SJCRH30 (cell line): ENCODE measurements at regions not wholly inside any gene's neighbourhood (a gene's known extent, or its start where the extent isn't known, plus 50 kb on each side); places are given as distances from the start of the nearest gene placed in this dataset.
"Not testable (repeated sequence)": the region's sequence is repeated elsewhere in the genome, so short reads cannot be mapped to it uniquely, and the experiment has no call there.

Source experiments
- DNase-seq, 2 experiments: peaks; one replicate each; pipeline ENCODE4 v3.0.0-alpha.2; 2015 to 2020
- H3K27ac ChIP-seq: fragments of 250-450 bp; sonication (Bioruptor Pico); 2 replicates; pipeline ENCODE4 v1.5.1; 2020; ENCODE audit warnings: mild to moderate bottlenecking, moderate library complexity
- H3K27me3 ChIP-seq: fragments of 250-450 bp; sonication (Bioruptor Pico); 2 replicates; pipeline ENCODE4 v1.5.1; 2020; ENCODE audit warnings: mild to moderate bottlenecking, moderate library complexity
- H3K36me3 ChIP-seq: fragments of 250-450 bp; sonication (Bioruptor Pico); 2 replicates; pipeline ENCODE4 v1.5.1; 2020; ENCODE audit warnings: mild to moderate bottlenecking, moderate library complexity
- H3K4me1 ChIP-seq: fragments of 250-450 bp; sonication (Bioruptor Pico); 2 replicates; pipeline ENCODE4 v1.5.1; 2020; ENCODE audit warnings: mild to moderate bottlenecking, moderate library complexity
- H3K4me3 ChIP-seq: fragments of 250-450 bp; sonication (Bioruptor Pico); 2 replicates; pipeline ENCODE4 v1.5.1; 2020; ENCODE audit warnings: mild to moderate bottlenecking, moderate library complexity
- H3K9me3 ChIP-seq: fragments of 250-450 bp; sonication (Bioruptor Pico); replicated peaks from 2 replicates; pipeline ENCODE4 v1.5.1; 2020; ENCODE audit warnings: mild to moderate bottlenecking, moderate library complexity

DNA sequence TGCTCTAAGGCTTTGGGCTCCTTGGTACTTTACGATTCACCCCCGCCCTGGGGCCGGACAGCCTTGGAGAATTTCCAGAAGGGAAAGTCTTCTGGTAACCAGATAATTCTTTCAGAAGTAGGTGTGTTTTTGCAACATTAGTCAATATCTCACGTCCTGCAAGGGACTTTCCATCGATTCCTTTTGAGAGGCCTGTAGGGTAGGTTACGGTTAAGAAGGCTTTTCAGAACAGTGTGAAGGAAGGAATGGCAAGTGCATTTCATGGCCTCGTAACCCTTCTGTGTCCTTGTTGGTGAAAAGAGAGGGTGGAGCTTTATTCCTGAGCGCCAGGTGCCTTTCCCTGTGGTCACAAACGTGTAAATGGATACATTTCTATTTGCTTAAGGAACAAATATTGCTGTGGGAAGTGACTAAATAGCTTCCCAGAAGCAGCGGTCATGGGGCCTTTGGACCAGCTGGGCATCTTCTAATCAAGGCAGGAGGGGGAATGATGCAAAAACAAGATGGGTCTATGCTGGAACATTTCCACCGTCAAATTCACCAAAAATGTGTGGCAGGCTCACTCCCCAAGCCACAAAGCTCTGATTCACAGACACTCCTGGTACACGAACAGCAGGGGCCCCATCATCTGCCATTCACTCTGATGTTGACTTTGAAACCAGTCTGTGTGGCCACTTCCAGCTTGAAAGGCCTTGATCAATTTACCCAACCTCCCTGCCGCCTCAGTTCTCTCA is 99.2 kb downstream of the ANKRD10 start:
- no peaks in the 10 kb centered on the region for H3K36me3 ChIP-seq
- no peak for DNase-seq
- 0 out of 2 replicates have a peak, but pooled peaks cover 2% of the 10 kb centered on the region for H3K4me1 ChIP-seq
- no peak overlapping the region for H3K27ac ChIP-seq
- H3K27me3 ChIP-seq, result 0 out of 2 replicates have a peak, but pooled peaks cover 4% of the 10 kb centered on the region
- no peaks in the 10 kb centered on the region for H3K9me3 ChIP-seq
- no peak overlapping the region for H3K4me3 ChIP-seq

DNA sequence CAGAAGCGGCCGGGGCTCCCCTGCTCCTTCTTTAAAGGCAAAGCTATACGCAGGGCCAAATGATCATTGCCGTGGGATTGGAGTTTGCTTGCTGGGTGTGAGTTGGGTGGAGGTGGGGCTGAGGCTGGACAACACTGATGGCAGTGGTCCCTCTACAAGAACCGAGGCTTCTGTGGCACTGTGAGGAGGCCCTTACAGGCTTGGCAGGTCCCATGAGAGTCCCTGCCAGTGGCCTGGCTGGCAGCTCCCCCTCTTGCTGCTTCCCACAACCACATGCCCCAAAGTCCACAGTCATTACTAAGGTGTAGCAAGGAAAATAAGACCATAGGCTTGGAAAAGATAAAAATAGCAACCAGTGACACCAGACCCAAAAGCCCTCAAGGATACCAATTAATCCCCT is 98.4 kb downstream of the ANKRD10 start:
- Histone ChIP-seq H3K4me1 (0 out of 2 replicates have a peak, but pooled peaks cover 2% of the 10 kb centered on the region), H3K4me3 (no peak overlapping the region)
- no peak for DNase-seq

GRCh38 chr13:110817143-110817542 is 97.7 kb downstream of the ANKRD10 start:
- no peak for DNase-seq
- 0 out of 2 replicates have a peak, but pooled peaks cover 2% of the 10 kb centered on the region for H3K4me1 ChIP-seq
- no peak overlapping the region for H3K4me3 ChIP-seq

More for the DNA sequence above, 98.4 kb downstream of the ANKRD10 start:
- H3K27ac ChIP-seq, result no peak overlapping the region
- H3K27me3 ChIP-seq, result 0 out of 2 replicates have a peak, but pooled peaks cover 4% of the 10 kb centered on the region
- H3K36me3 ChIP-seq, result no peaks in the 10 kb centered on the region
- H3K9me3 ChIP-seq, result no peaks in the 10 kb centered on the region

DNA sequence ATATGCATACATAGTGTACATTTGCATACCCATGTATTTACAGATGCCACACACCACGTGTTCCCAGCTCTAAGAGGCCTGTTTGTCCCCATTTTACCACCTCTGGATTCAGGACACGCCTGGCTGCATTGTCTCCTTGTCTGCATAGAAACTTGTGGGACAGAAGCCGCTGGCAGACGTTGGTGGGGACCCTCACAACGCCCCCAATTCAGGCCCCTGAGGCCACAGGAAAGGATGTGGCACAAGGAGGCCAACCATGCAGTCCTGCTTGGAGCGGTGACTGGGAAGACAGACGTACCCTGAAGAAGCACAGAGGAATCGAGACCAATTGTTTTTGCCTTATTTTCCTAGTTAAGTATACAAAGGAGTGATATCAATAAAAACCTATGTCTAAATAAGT is 96.1 kb downstream of the ANKRD10 start:
- Histone ChIP-seq H3K36me3 (no peaks in the 10 kb centered on the region), H3K4me3 (no peak overlapping the region), H3K27me3 (0 out of 2 replicates have a peak, but pooled peaks cover 4% of the 10 kb centered on the region), H3K27ac (no peak overlapping the region), H3K9me3 (no peaks in the 10 kb centered on the region), H3K4me1 (0 out of 2 replicates have a peak, but pooled peaks cover 2% of the 10 kb centered on the region)
- DNase-seq, result no peak

More at GRCh38 chr13:110817143-110817542, 97.7 kb downstream of the ANKRD10 start:
- Histone ChIP-seq H3K27me3 (0 out of 2 replicates have a peak, but pooled peaks cover 4% of the 10 kb centered on the region), H3K27ac (no peak overlapping the region), H3K36me3 (no peaks in the 10 kb centered on the region), H3K9me3 (no peaks in the 10 kb centered on the region)

DNA sequence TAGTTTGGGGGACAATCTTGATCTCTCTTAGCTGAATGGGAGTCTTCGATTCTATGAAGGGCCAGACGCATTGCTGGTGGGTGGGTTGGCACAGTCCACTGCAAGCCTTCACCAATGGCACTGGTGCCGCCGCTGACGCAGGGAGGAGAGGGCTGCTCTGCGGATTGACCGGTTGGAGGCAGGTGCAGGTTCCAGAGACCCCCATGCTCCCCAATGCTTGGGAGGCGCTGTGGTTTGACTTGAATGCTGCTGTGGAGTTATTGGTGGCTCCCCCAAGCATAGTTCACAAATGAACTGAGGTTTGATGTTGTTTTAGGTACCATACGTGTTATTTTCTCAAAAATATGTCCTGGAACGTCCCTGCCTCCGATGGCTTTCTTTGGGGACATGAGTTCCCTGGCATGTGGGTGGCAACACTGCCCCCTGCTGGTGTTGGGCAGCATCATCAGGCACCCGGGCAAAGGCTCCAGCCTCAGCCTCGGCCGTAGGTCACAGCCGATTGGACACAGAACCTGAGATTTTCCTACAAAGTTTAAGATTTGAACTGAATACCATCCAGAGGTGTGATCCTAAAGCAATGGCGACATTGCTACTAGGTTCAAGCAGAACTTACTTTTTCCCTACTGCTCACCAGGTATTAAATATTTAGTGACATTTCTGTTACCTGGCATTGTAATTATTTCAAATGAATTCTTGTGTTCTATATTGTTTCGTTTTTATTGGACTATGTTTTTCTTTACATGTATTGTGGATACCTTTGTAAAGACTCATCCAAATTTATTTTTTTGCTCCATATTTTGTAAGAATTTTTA is 95.5 kb downstream of the ANKRD10 start:
- Histone ChIP-seq H3K4me3 (no peak overlapping the region), H3K9me3 (no peaks in the 10 kb centered on the region), H3K27me3 (0 out of 2 replicates have a peak, but pooled peaks cover 4% of the 10 kb centered on the region), H3K27ac (no peak overlapping the region), H3K36me3 (no peaks in the 10 kb centered on the region), H3K4me1 (0 out of 2 replicates have a peak, but pooled peaks cover 2% of the 10 kb centered on the region)
- peak; percentile 57 to 83 for DNase-seq

- DNase-seq, result no peak
Measured at GRCh38 chr13:110820322-110820721, 94.5 kb downstream of the ANKRD10 start.

GRCh38 chr13:110821837-110822668 is 92.8 kb downstream of the ANKRD10 start:
- not testable (repeated sequence) for H3K27me3 ChIP-seq, H3K27ac ChIP-seq, DNase-seq, H3K9me3 ChIP-seq, H3K36me3 ChIP-seq, H3K4me1 ChIP-seq, H3K4me3 ChIP-seq

More at GRCh38 chr13:110820322-110820721, 94.5 kb downstream of the ANKRD10 start:
- no peaks in the 10 kb centered on the region for H3K4me1 ChIP-seq
- H3K27me3 ChIP-seq, result no peaks in the 10 kb centered on the region
- no peak overlapping the region for H3K4me3 ChIP-seq
- H3K27ac ChIP-seq, result no peak overlapping the region
- H3K9me3 ChIP-seq, result no peaks in the 10 kb centered on the region
- no peaks in the 10 kb centered on the region for H3K36me3 ChIP-seq

DNA sequence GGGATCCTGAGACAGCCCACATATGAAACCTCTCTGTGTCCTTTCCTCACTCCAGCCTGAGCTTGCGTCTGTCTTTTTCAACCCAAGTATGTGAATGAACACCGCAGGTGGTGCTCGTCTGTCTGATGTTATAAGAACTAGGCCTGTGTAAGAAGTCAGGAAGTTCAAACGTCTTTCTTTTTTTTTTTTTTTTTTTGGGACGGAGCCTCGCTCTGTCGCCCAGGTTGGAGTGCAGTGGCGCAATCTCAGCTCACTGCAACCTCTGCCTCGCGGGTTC is 92.3 kb downstream of the ANKRD10 start:
- Histone ChIP-seq H3K9me3 (no peaks in the 10 kb centered on the region), H3K4me1 (no peaks in the 10 kb centered on the region), H3K27me3 (no peaks in the 10 kb centered on the region), H3K27ac (no peak overlapping the region), H3K4me3 (no peak overlapping the region), H3K36me3 (no peaks in the 10 kb centered on the region)
- DNase-seq, result no peak

DNA sequence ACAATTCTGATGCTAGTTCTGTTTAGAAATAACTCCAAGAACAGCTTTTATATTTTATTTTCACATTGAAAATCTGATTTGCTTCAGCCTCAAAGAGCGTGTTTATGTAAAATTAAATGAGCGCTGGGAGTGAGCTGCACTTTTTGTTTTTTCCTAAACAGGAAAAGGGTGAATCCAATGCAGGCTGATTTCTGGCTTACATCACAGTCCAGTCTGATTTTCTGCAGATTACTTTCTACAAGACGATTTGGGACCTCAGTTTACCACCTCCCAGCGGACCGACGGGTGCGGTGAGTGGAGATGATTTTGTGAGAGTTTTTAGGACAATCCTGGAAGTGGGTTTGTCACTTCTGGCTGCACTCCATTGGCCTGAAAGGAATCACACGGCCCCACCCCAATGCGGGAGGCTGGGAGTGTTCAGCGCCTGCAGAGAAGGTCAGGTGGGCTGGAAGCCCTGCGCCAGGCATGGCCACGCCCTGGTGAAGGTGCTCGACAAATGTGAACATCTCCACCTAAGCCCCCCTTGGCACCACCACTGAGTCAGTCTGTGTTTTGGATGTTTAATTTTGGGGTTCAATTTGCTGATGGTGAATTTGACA is 90.1 kb downstream of the ANKRD10 start:
- no peaks in the 10 kb centered on the region for H3K36me3 ChIP-seq
- no peak overlapping the region for H3K27ac ChIP-seq
- no peaks in the 10 kb centered on the region for H3K27me3 ChIP-seq
- H3K4me3 ChIP-seq, result no peak overlapping the region
- no peaks in the 10 kb centered on the region for H3K4me1 ChIP-seq
- no peaks in the 10 kb centered on the region for H3K9me3 ChIP-seq
- DNase-seq, result no peak

DNA sequence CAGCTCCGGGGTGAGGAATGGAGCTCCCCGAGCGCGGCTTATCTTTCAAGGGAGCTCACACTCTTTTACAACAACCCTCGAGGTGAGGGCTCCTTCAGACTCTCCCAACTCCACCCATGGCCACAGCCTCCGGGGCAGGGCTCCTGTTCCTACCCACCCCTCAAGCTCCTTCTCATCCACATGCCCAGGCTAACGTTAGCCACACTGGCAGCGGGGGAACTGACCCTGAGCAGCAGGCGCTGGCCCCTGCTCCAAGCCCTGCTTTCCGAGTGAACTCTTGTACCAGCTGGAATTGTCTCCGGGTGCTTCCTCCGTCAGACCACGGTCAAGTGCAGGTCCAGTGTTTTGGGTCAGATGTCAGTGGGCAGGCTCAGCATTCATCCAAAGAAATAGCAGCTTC is 89.4 kb downstream of the ANKRD10 start:
- DNase-seq, result no peak
- Histone ChIP-seq H3K27me3 (no peaks in the 10 kb centered on the region), H3K4me1 (no peaks in the 10 kb centered on the region), H3K9me3 (no peaks in the 10 kb centered on the region), H3K4me3 (no peak overlapping the region), H3K36me3 (no peaks in the 10 kb centered on the region), H3K27ac (no peak overlapping the region)

- H3K4me3 ChIP-seq, result no peak overlapping the region
- no peaks in the 10 kb centered on the region for H3K4me1 ChIP-seq
- H3K27ac ChIP-seq, result no peak overlapping the region
- no peaks in the 10 kb centered on the region for H3K9me3 ChIP-seq
- H3K27me3 ChIP-seq, result no peaks in the 10 kb centered on the region
- DNase-seq, result no peak
- H3K36me3 ChIP-seq, result no peaks in the 10 kb centered on the region
Measured at GRCh38 chr13:110826101-110826500, 88.8 kb downstream of the ANKRD10 start.

DNA sequence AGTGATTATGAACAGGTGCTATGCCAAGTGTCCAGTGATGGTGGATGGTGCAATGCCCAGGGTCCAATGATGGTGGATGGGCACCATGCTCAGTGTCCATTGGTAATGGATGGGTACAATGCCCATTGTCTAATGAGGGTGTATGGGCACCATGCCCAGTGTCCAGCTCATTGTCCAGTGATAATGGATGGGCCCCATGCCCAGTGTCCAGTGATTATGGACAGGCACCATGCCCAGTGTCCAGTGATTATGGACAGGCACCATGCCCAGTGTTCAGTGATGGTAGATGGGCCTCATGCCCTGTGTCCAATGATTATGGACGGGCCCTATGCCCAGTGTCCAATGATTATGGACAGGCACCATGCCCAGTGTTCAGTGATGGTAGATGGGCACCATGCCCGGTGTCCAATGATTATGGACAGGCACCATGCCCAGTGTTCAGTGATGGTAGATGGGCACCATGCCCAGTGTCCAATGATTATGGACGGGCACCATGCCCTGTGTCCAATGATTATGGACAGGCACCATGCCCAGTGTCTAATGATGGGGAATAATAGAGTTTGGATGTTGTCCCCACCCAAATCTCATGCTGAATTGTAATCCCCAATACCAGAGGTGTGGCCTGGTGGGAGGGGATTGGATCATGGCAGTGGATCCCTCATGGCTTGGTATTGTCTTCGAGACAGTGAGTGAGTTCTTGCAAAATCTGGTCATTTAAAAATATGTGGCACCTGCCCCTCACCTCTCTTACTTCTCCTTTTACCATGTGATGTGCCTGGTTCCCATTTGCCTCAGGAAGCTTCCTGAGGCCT is 87.8 kb downstream of the ANKRD10 start:
- Histone ChIP-seq H3K27me3 (no peaks in the 10 kb centered on the region), H3K9me3 (no peaks in the 10 kb centered on the region), H3K4me1 (no peaks in the 10 kb centered on the region), H3K27ac (no peak overlapping the region), H3K4me3 (no peak overlapping the region), H3K36me3 (no peaks in the 10 kb centered on the region)
- DNase-seq, result no peak
